Mucosa of gallbladder (tissue), 1 donor: ENCODE measurements at regions not wholly inside any gene's neighbourhood (a gene's known extent, or its start where the extent isn't known, plus 50 kb on each side); places are given as distances from the start of the nearest gene placed in this dataset.

ENCODE experiments used
- DNase-seq: peaks from one replicate; pipeline ENCODE4 v3.0.0-alpha.2; 2020; ENCODE audit warnings: low spot score
- donor health status: DM: no; HTN: no; CAD: no.

DNA sequence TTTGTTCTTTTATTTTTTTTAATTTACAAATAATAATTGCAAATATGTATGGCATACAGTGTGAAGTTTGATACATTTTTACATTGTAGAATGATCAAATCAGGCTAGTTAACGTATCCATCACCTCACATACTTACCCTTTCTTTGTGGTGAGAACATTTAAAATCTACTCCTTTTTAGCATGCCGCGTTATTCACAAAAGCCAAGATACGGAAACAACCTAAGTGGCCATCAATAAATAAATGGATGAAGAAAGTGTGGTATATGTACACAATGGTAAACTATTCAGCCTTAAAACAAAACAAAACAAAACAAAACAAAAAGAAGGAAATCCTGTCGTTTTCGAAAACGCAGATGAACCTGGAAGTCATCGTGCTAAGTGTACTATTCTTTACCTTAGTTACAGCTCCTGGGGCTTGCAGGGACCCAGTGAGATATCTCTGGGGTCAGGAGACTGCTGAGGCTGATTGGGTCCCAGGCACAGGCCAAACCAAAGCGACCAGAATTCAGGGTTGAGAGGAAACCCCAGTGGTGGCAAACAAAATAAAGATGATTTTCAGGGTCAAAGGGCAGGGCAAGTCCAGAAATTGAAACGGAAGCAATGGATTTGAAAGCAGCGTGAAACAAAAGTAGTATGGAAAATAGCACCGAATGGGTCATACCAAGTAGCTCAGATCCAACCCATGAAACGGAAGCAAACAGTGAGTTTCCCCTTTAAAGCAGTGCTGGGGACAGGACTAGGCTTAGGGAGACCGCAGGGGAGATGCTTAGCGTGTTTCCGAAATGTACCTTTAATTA lies 188.2 kb downstream of the PLPP3 start:
- DNase-seq, result no peak

DNA sequence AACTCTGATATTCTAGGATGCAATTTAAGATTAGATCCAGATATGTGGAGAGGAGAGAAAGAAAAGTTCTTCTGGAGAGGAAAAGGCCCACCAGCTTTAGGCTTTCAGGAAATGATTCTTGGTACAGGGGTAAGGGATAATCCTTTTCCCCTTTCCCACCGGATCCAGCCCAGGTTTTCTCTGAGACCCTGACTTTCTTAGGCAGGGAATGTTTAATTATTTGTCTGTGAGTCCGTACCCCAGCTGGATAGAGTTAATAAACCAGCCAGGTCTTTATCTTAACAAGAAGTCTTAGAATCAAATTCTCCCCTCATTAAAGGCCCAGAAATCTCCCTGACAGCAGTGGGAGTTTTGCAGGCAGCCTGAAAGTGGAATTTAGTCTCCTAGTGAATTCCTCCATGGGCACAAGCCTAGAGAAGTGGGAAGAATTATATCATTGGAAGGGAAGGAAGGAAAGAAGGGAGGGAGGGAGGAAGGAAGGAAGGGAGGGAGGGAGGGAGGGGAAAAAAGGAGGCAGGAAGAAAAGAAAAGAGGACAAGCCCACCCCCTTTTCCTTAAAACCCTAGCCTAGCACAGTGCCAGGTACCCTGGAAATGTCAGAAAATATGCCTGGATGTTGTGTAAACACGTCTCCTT lies 189.0 kb downstream of the PLPP3 start:
- no peak for DNase-seq

DNA sequence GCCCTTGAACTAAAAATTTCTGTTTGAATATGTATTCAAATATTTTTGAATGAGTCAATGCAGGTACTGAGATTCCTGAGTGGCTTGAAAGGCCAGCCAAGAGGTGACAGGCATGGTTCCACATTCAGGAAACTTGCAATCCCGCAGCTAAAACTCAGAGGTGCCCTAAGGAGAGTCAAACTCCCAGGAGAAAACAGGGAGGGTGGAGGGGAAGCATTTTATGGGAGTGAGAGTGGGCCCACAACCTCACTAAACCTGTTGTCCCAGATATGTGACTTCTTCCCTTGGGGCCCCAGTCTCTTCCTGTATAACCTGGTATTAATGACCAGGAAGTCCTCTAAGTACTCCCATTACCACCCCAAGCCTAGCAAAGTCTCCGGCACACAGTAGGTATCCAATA lies 189.6 kb downstream of the PLPP3 start:
- no peak for DNase-seq

DNA sequence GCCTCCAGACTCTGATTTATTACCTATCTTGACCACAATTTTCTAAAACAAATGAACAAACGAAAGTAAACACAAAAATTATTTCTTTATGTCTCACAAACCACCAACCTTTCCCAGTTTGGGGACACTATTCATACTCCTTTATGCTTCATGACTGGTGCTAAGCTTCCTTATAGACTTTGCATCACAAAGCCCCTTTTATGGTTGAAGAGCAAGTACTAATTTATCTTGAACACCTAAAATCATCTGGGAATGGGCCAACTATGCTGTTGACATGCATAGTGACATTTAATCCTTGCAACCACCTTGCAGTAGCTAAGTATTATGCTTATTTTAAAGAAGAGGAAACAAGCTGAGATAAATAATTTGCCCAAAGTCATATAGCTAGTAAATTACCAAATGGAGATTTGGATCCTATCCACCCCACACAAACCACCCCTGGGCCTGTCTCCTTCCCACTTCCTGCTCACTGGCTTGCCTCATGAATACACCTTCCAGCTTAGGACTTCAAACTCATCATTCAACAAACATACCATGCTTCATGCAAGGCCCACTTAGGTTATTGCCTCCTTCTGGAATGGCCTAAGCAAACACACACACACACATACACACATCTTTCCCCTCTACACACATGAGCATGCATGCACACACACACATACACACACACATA lies 192.2 kb downstream of the PLPP3 start:
- DNase-seq, result no peak

DNA sequence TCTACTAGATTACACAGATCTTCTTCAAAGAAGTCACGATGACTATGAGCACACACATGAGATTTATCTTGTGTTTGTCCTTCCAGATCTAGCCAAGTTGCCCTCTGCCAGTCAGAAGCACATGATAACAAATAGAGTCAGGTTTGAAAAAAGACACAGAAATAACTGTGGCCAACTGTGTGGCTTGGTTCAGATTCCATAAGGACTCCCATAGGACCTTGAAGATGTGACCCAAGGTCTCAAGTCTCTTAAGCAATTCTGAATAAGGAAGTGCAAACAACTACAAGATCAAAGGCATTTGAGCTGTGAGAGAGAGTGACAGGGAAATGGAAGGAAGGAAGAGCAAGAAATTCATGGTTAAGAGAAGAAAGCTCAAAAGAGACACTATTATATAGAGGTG lies 194.0 kb downstream of the PLPP3 start:
- no peak for DNase-seq

DNA sequence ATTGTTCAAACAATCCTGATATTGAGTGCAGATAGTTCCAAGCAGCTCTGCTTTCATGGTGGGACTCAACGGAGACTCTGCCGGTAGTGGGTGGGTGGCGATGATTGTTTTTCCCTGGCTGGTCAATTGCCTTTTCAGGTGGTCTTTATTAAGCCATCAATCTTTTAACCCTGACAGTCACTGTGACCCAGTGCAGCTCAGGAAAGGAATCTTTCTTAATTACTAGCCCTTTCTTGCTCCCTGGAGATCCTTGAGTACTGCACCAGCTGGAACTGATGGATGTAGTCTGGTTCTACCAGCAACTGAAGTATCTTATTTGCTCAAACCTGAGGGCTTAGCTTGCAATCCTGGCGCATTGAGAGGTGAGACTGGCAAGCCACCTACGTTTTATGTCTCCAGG lies 196.4 kb downstream of the PLPP3 start:
- DNase-seq, result no peak

DNA sequence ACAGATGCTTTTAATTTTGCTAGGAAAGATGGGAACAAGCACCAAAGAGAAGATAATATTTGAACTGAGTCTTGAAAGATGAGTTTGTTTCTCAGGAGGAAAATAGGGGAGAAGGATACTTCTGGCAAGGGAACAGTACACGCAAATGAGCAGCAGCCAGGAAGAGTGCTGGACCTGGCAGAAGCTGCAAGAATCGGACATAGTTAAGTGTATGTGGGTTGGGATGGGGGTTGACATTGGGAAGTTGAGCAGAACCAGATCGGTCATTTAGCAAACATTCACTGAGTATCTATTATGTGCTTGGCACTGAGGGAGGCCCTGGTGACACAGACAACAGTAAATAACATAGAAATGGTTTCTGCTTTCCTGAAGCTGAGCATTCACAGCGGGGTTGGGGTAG lies 198.8 kb downstream of the PLPP3 start:
- peak; percentile 31 for DNase-seq

DNA sequence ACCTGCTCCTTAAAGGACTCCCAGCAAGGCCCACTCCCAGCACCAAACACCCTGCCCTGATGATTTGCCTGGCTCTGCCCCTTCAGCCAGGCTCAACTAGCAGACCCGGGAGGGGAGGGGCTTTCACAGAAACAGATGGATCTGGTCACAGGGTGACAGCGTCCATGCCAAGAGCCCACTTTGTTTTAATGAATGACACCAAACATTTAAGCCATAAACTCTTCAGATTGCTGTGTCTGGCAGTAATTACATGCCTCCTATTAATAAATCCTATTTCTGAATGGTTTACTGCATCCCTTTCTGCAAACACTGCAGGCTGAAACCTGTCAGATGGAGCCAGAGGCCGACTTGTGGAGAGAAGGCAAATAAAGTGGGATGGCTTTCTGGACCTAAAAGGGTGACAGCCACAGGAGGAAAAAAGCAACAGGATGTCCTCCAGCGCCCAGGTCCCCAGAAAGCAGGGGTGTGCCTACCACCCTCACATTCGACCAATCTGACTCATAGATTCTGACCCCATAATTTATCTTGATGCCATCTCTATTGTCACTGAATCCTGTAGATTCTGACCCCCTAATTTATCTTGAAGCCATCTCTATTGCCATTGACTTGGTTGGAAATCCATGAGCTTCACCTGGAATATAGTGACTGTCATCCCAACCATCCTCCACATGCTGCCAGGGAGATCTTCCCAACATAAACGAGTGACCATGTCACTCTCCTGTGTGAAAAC lies 200.9 kb downstream of the PLPP3 start:
- no peak for DNase-seq

DNA sequence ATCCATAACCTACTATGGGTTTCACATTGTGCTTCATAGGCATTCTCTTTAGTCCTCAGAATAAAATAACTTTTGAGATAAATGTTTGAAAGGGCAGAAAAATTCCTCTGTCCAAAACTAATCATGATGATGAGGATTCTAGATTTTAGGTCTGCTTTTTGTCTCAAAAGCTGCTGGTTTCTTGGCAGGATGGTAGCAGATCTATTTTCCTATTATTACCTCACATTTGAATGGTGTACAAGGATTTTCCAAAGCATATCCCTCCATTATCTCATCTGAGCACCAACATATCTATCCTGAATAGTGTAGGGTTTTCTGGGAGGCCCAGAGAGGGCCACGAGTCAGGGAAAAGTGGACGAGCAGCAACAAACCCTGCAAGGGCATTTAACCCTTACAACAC lies 201.9 kb downstream of the PLPP3 start:
- DNase-seq, result no peak

DNA sequence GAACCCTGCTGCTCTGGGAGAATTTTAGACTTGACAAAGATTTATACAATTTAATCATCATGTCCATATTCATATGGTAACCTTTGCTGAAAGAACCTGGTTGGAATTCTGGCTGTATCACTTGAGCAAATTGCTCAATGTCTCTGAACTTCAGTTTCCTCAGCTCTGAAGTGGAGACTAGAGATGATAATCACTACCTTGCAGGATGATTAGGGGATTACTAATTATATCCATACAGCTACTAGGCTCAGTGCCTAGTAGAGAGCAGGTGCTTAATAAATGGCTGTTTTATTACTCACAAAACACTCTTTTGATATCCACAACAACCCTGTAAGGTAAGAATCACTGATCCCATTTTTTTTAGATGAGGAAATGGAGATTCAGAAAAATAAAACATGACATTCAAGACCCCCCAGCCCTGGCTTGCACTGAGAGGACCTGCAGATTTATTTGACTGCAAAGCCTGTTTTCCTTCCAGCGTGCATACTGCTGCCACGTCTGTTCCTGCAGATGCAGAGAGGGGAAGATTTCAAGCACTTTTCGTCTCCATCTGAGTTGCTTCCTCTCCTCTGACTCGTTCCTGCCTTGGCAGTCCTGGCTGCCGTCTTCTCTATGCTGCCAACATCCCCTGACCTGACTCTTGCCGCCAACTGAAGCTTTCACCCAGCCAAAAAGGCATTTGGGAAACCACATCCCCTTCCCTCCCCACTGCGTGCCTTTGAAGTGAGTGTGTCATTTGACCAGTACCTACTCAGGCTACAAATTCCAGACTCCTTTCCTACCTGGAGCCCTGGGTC lies 203.0 kb downstream of the PLPP3 start:
- DNase-seq, result peak; percentile 38

DNA sequence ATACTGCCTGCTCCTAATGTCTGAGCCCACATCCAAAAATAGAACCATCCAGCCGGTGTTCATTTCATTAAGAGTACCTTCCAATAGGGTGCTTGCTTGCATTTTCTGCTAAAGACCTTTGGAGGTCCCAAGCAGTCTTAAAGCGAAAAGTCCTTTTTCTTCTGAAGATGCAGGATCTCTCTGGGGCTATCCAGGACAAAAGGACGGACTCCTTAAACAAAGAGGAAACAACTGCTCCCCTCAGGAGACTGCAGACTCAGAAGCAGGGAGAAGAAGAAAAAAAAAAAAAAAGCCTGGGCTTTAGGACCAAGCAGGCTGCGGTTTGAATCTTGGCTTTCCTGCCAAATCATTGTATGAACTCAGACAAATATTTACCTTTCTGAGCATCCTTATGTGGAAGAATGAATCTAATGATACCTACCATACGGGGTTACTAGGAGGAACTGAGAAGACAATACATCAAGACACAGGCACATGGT lies 204.0 kb downstream of the PLPP3 start:
- DNase-seq, result no peak

DNA sequence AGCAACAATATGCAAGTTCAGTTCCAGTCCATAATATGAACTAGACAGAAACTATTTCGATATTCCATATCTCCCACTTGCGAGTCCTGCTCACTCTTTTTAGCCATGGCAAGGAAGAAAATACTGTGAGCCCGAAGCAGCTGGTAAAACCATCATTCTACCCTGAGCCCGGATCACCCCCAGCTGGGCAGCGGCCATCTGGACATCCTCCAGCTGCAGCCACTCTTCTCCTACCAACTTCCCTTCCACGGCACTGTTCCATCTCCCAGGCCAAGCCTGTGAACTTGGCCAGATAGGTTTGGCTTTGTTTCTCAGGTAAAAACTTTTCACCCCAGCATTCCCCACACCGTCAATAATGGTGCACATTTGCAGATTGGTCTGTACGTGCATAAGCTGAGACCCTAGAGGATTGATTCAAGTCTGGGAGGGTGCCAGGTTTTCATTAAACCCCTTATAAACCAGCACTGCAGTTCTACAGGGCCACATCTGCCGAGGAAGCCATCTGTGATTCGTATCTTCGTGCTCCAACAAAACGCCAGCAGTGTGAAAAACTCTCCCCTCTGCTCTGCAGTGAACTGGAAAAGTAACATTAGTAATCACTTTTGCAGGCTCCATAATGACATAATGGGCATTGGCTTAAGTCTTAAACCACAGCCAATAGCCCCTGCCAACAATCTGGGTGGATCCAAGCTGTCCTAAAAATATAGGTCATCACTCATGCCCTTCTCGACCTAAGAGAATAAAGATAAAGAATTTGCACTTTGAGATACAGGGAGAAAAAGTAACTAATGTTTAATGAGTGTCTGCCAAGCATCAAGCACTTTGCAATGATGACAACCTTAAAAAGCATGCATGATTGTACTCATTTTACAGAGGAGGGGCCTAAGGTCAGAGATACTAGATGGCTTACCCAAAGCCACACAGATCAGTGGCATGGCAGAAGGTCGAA lies 205.1 kb downstream of the PLPP3 start:
- DNase-seq, result no peak

DNA sequence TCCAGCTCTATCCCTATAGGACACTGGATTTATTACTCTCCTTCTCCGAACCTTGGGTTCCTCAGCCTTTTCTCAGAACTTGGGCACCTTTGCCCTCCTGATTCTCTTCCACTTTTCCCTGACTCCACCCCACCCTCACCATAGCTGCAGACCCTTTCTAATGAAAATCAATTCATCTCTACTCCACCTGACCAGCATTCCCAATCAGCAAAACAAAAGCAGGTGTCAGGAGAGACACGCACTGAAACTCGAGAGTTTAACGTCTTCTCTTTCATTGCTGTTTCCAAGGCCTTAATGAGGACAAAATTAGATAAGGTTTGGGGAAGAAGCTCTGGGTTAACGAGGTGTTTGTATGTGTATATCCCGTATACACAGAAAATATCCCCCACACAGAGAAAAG lies 208.8 kb downstream of the PLPP3 start:
- DNase-seq, result no peak

DNA sequence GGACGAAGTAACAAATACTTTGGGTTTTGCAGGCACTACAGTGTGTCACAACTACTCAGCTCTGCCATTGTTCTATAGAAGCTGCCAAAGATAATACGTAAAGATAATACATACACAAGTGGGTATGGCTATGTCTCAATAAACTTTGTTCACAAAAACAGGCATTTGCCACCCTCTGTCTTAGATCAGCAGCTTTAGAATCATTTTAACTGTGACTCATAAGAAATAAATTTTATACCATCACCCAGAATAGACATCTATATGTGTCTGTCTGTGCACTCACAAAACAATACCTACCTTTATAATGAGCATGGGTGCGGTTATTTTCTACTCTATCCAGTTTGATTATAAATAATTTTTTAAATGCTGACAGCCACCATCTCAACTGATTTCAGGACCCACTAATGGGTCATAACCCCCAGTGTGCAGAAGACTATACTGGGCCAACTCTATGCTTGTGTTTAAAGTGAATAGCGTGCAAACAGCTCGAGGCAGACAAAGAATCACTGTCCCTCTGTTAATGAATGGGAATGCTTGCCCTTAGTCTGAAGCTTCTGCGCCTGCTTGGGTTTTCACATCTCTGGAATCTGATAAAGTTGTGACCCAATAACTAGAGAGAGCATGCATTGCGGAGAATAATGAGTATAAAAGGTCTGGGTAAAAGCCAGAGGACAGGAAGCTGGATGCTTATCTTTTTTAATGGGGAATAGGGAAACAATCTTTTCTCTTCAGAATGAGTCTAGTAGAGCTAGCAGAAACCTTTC lies 216.2 kb downstream of the PLPP3 start:
- no peak for DNase-seq

DNA sequence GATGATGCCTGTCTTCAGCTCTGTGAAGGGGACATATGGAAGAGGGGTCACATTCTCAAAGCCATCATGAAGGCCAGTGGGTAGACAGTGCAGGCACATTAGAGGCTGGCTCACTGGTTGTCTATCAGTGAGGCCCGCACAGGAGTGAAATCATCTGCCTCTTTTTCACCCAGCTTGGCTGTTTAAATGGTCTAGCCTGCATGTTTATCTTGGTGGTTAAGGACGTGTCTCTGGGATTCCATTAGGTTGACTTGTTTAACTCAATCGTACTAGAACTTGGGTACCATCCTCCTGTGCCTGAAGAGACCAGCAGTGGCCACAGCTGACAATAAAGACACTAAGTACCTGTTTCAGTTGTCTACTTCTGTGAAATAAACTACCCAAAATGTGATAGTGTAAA lies 219.3 kb downstream of the PLPP3 start:
- no peak for DNase-seq

DNA sequence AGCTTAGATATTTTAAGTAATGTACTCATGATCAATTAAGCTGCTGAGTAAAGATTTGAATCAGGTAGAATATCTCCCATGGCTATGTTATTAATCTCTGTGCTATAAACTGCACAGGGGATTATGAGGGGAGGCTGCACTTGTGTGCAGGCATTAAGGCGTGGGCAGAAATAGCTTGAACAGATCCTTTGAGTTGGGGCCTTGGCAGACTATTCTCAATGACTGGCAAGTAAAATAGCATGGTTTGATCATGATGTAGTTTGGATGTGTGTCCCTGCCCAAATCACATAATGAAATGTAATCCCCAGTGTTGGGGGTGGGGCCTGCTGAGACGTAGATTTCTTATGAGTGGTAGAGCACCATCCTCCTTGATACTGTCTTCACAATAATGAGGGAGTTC lies 220.3 kb downstream of the PLPP3 start:
- no peak for DNase-seq

DNA sequence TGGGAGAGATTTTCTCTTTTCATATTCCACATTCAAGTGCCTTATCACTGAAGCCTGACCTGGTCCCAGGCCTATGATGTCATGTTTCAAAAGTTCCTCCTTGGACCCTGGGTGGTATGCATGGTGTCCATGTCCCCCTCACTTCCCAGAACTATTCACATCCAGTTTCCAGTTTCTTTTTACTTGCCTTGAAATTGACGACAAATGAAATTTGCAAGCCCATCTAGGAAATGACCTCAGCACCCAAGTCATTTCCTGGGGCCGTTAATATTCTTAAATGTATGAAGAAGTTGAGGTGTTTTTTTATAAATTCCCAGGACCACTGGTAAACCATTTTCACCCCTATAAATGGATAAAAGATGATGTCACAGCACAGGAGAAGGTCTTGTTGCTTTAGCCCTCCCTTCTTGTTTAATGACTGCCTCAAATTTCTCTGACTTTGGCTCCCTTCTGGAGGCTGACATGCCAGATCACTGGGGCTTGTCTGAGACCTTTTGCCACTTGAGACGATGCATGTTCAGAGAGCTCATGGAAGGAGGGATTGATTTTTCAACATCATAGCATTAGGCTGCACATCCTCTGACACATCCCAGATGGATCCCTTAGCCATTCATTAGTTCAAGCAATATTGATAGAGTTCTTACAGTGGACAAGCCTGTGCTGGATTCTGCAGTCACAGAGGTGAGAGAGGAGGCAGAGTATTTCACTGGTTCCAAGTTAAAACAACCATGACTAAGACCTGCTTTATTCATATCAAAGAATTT lies 221.3 kb downstream of the PLPP3 start:
- DNase-seq, result no peak

DNA sequence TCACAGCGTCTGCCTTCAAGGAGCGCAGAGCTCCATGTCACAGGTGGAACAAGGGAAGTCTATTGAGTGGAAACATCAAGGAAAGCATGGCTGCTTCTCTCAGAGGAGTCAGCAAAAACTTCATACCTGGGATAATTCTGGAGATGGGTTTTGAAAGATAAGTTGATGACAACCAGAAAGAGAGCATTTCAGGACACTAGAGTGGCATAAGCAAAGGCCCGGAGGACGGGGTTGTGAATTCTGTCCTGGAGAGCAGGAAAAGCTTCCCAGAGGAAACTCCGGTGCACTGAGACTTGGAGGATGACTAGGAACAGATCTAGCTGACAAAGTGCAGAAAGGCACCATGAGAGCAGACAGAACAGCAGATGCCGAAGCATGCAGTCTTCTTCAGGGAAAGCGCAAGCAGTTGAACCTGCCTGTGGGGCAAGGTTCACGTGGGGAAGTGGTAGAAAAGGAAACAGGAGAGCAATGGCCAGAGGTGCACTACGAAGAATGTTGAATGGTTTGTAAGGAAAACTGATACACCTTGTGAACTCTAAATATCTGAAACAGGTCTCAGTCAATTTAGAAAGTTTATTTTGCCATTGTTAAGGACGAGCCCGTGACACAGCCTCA lies 222.9 kb downstream of the PLPP3 start:
- DNase-seq, result no peak
